ENCODE measurements at regions not wholly inside any gene's neighbourhood (a gene's known extent, or its start where the extent isn't known, plus 50 kb on each side); places are given as distances from the start of the nearest gene placed in this dataset.

DNA sequence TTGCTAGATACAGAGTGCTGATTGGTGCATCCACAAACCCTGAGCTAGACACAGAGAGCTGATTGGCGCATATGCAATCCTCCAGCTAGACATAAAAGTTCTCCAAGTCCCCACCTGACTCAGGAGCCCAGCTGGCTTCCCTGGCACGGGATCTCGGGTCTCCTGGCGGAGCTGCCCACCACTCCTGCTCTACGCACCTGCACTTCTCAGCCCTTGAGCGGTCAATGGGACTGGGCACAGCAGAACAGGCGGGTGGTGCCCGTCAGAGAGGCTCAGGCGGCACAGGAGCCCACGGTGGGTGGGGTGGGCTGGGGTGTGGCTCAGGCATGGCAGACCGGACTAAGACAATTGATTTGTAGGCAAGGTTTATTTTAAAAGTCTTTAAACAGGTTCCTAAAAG, 1365.5 kb downstream of the FAM181B start:
- Histone ChIP-seq H3K4me1 (ENCODE audit: control insufficient read depth in 1 of 2, insufficient read depth in 2 of 2, low read length in 2 of 2) (no peaks in the 10 kb centered on the region), H3K27me3 (ENCODE audit: insufficient read depth, low read length) (no peaks in the 10 kb centered on the region), H3K18ac (ENCODE audit: low read length) (no peak overlapping the region), H2BK120ac (ENCODE audit: insufficient read depth, low read length, poor library complexity) (no peak overlapping the region), H3K23ac (ENCODE audit: low read length) (no peak overlapping the region), H3K9ac (ENCODE audit: low read length) (no peak overlapping the region), H4K12ac (ENCODE audit: low read depth, low read length) (no peak overlapping the region), H3K4me2 (ENCODE audit: low read length) (no peak overlapping the region), H4K91ac (ENCODE audit: low read depth, low read length) (no peak overlapping the region), H3K4ac (ENCODE audit: low read depth, low read length) (no peak overlapping the region), H3K4me3 (ENCODE audit: low read depth, low read length) (no peak overlapping the region), H2BK5ac (ENCODE audit: low read depth, low read length, poor library complexity) (no peak overlapping the region), H3K14ac (ENCODE audit: low read length) (no peak overlapping the region), H3K79me2 (ENCODE audit: control insufficient read depth, insufficient read depth, low read length, poor library complexity) (no peaks in the 10 kb centered on the region), H2AK5ac (ENCODE audit: low read length) (no peak overlapping the region), H3K79me1 (ENCODE audit: low read length) (no peaks in the 10 kb centered on the region), H3K9me3 (ENCODE audit: insufficient read depth, low read depth, low read length) (peaks cover 2% of the 10 kb centered on the region), H3K36me3 (ENCODE audit: control insufficient read depth in 1 of 2, insufficient read depth in 2 of 2, low read length in 2 of 2) (no peaks in the 10 kb centered on the region), H2BK12ac (ENCODE audit: low read length) (no peak overlapping the region), H2AFZ (ENCODE audit: insufficient read depth, low read length, poor library complexity) (no peak overlapping the region), H3K27ac (ENCODE audit: low read depth, low read length) (no peak overlapping the region), H4K8ac (ENCODE audit: low read depth, low read length) (no peak overlapping the region)
- DNase-seq = no peak
- WGBS (ENCODE audit: extremely low coverage, insufficient coverage, insufficient read length) = no CpG with 5 or more reads among the region's 11 CpGs

DNA sequence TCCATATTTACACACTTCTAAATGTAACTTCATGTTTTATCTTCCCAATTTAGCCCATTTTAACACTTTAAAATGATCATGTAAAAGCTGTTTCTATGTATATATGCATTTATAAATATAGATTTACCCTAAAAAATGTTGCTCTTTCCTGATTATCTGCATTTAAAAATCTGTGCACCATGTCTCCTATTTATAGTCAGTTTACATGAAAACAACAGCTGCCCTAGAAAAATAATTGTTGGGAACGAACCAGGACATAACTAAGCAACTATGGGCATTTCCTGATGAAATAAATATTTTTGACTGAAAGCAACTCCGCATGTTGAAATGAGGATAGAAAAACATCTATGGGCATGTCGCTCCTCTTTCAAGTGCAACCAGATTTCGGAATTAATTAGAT, 1368.2 kb downstream of the FAM181B start:
- H3K27me3 ChIP-seq (ENCODE audit: insufficient read depth, low read length) = no peaks in the 10 kb centered on the region
- H3K27ac ChIP-seq (ENCODE audit: low read depth, low read length) = no peak overlapping the region
- no peak overlapping the region for H2AK5ac ChIP-seq (ENCODE audit: low read length)
- H3K9me3 ChIP-seq (ENCODE audit: insufficient read depth, low read depth, low read length) = peaks cover 2% of the 10 kb centered on the region
- no peak overlapping the region for H2BK120ac ChIP-seq (ENCODE audit: insufficient read depth, low read length, poor library complexity)
- no peak overlapping the region for H4K12ac ChIP-seq (ENCODE audit: low read depth, low read length)
- H4K8ac ChIP-seq (ENCODE audit: low read depth, low read length) = no peak overlapping the region
- H2AFZ ChIP-seq (ENCODE audit: insufficient read depth, low read length, poor library complexity) = no peak overlapping the region
- no peak overlapping the region for H3K4me2 ChIP-seq (ENCODE audit: low read length)
- H3K4me1 ChIP-seq (ENCODE audit: control insufficient read depth in 1 of 2, insufficient read depth in 2 of 2, low read length in 2 of 2) = no peaks in the 10 kb centered on the region
- H2BK5ac ChIP-seq (ENCODE audit: low read depth, low read length, poor library complexity) = no peak overlapping the region
- H3K4ac ChIP-seq (ENCODE audit: low read depth, low read length) = no peak overlapping the region
- H3K4me3 ChIP-seq (ENCODE audit: low read depth, low read length) = no peak overlapping the region
- no peak overlapping the region for H3K14ac ChIP-seq (ENCODE audit: low read length)
- H3K9ac ChIP-seq (ENCODE audit: low read length) = no peak overlapping the region
- no peak overlapping the region for H2BK12ac ChIP-seq (ENCODE audit: low read length)
- H3K79me2 ChIP-seq (ENCODE audit: control insufficient read depth, insufficient read depth, low read length, poor library complexity) = no peaks in the 10 kb centered on the region
- no peak for DNase-seq
- no CpG with 5 or more reads among the region's 4 CpGs for WGBS (ENCODE audit: extremely low coverage, insufficient coverage, insufficient read length)
- no peaks in the 10 kb centered on the region for H3K36me3 ChIP-seq (ENCODE audit: control insufficient read depth in 1 of 2, insufficient read depth in 2 of 2, low read length in 2 of 2)
- no peak overlapping the region for H3K23ac ChIP-seq (ENCODE audit: low read length)
- no peak overlapping the region for H4K91ac ChIP-seq (ENCODE audit: low read depth, low read length)
- H3K18ac ChIP-seq (ENCODE audit: low read length) = no peak overlapping the region
- no peaks in the 10 kb centered on the region for H3K79me1 ChIP-seq (ENCODE audit: low read length)

DNA sequence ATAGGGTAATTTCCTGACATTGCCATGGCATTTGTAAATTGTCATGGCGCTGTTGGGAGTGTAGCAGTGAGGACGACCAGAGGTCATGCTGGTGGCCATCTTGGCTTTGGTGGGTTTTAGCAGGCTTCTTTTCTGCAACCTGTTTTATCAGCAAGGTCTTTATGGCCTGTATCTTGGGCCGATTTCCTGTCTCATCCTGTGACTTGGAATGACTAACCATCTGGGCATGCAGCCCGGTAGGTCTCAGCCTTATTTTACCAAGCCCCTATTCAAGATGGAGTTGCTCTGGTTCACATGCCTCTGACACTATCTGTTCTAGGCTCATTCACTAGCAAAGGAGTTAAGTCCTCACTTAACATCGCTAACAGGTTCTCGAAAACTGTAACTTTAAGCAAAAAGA, 1374.2 kb downstream of the FAM181B start:
- Histone ChIP-seq H3K79me2 (ENCODE audit: control insufficient read depth, insufficient read depth, low read length, poor library complexity) (no peaks in the 10 kb centered on the region), H2AK5ac (ENCODE audit: low read length) (no peak overlapping the region), H4K8ac (ENCODE audit: low read depth, low read length) (no peak overlapping the region), H3K14ac (ENCODE audit: low read length) (no peak overlapping the region), H2BK120ac (ENCODE audit: insufficient read depth, low read length, poor library complexity) (no peak overlapping the region), H2BK5ac (ENCODE audit: low read depth, low read length, poor library complexity) (no peak overlapping the region), H3K36me3 (ENCODE audit: control insufficient read depth in 1 of 2, insufficient read depth in 2 of 2, low read length in 2 of 2) (no peaks in the 10 kb centered on the region), H2AFZ (ENCODE audit: insufficient read depth, low read length, poor library complexity) (no peak overlapping the region), H3K4me1 (ENCODE audit: control insufficient read depth in 1 of 2, insufficient read depth in 2 of 2, low read length in 2 of 2) (no peaks in the 10 kb centered on the region), H3K27ac (ENCODE audit: low read depth, low read length) (no peak overlapping the region), H3K18ac (ENCODE audit: low read length) (no peak overlapping the region), H2BK12ac (ENCODE audit: low read length) (no peak overlapping the region), H3K4ac (ENCODE audit: low read depth, low read length) (no peak overlapping the region), H4K12ac (ENCODE audit: low read depth, low read length) (no peak overlapping the region), H3K9ac (ENCODE audit: low read length) (no peak overlapping the region), H3K4me2 (ENCODE audit: low read length) (no peak overlapping the region), H3K9me3 (ENCODE audit: insufficient read depth, low read depth, low read length) (no peaks in the 10 kb centered on the region), H3K27me3 (ENCODE audit: insufficient read depth, low read length) (no peaks in the 10 kb centered on the region), H4K91ac (ENCODE audit: low read depth, low read length) (no peak overlapping the region), H3K4me3 (ENCODE audit: low read depth, low read length) (no peak overlapping the region), H3K23ac (ENCODE audit: low read length) (no peak overlapping the region), H3K79me1 (ENCODE audit: low read length) (no peaks in the 10 kb centered on the region)
- no CpG with 5 or more reads among the region's 6 CpGs for WGBS (ENCODE audit: extremely low coverage, insufficient coverage, insufficient read length)
- peak in 1 of 2 donors; percentile 2 for DNase-seq

DNA sequence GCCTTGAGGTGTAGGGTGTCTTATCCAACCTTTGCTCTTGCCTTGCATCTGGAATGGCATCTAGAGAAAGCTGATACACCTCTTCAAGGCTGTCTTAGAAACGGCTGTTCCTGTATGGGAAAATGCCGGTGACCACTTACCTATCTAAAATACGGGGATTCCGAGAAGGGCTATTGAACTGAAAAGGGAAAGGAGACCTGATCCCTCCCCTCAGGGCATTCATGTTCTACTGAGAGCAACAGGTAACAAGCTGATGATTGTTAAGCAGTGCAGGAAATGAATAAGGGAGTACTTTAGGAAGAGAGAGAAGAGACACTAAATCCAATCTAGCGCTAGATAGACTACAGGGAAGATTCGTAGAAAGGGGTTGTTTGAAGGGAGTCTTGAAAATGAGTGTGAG, 1388.1 kb downstream of the FAM181B start:
- H2BK5ac ChIP-seq (ENCODE audit: low read depth, low read length, poor library complexity) = no peak overlapping the region
- no peaks in the 10 kb centered on the region for H3K79me2 ChIP-seq (ENCODE audit: control insufficient read depth, insufficient read depth, low read length, poor library complexity)
- H2AFZ ChIP-seq (ENCODE audit: insufficient read depth, low read length, poor library complexity) = no peak overlapping the region
- H3K14ac ChIP-seq (ENCODE audit: low read length) = no peak overlapping the region
- no peak overlapping the region for H3K18ac ChIP-seq (ENCODE audit: low read length)
- H3K4ac ChIP-seq (ENCODE audit: low read depth, low read length) = no peak overlapping the region
- H4K12ac ChIP-seq (ENCODE audit: low read depth, low read length) = no peak overlapping the region
- no peaks in the 10 kb centered on the region for H3K4me1 ChIP-seq (ENCODE audit: control insufficient read depth in 1 of 2, insufficient read depth in 2 of 2, low read length in 2 of 2)
- no peak overlapping the region for H2AK5ac ChIP-seq (ENCODE audit: low read length)
- H3K36me3 ChIP-seq (ENCODE audit: control insufficient read depth in 1 of 2, insufficient read depth in 2 of 2, low read length in 2 of 2) = no peaks in the 10 kb centered on the region
- no peak overlapping the region for H2BK12ac ChIP-seq (ENCODE audit: low read length)
- DNase-seq = no peak
- H3K27me3 ChIP-seq (ENCODE audit: insufficient read depth, low read length) = no peaks in the 10 kb centered on the region
- H4K8ac ChIP-seq (ENCODE audit: low read depth, low read length) = no peak overlapping the region
- no peak overlapping the region for H3K27ac ChIP-seq (ENCODE audit: low read depth, low read length)
- no peak overlapping the region for H3K4me2 ChIP-seq (ENCODE audit: low read length)
- H4K91ac ChIP-seq (ENCODE audit: low read depth, low read length) = no peak overlapping the region
- H3K9ac ChIP-seq (ENCODE audit: low read length) = no peak overlapping the region
- 100% methylated on average over 1 of the region's 6 CpGs for WGBS (ENCODE audit: extremely low coverage, insufficient coverage, insufficient read length)
- H3K4me3 ChIP-seq (ENCODE audit: low read depth, low read length) = no peak overlapping the region
- H3K23ac ChIP-seq (ENCODE audit: low read length) = no peak overlapping the region
- H3K9me3 ChIP-seq (ENCODE audit: insufficient read depth, low read depth, low read length) = no peaks in the 10 kb centered on the region
- no peak overlapping the region for H2BK120ac ChIP-seq (ENCODE audit: insufficient read depth, low read length, poor library complexity)
- H3K79me1 ChIP-seq (ENCODE audit: low read length) = no peaks in the 10 kb centered on the region

DNA sequence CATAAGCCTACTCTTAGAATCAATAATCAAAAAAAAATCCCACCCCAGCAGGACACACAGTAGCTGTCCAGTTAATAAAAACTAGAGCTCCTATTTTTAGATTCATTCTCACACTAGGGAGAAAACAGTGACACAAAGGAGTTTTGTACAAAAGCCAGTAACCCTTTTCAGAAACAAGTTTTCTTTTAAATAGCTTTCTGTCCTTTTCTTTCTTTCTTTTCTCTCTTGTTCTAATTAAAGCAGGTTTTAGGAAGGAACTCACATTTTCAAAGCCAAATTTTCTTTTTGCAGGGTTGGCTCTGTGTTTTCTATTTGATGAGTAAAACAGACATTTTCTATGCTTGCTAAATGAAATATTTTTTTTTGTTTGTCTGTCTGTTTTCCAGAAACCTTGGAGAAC, 1390.7 kb downstream of the FAM181B start:
- H3K9me3 ChIP-seq (ENCODE audit: insufficient read depth, low read depth, low read length) = no peaks in the 10 kb centered on the region
- H4K8ac ChIP-seq (ENCODE audit: low read depth, low read length) = no peak overlapping the region
- H3K9ac ChIP-seq (ENCODE audit: low read length) = no peak overlapping the region
- no peak overlapping the region for H4K91ac ChIP-seq (ENCODE audit: low read depth, low read length)
- no peak overlapping the region for H2AFZ ChIP-seq (ENCODE audit: insufficient read depth, low read length, poor library complexity)
- no peak overlapping the region for H3K18ac ChIP-seq (ENCODE audit: low read length)
- no peak overlapping the region for H3K4me2 ChIP-seq (ENCODE audit: low read length)
- H3K79me2 ChIP-seq (ENCODE audit: control insufficient read depth, insufficient read depth, low read length, poor library complexity) = no peaks in the 10 kb centered on the region
- no peak overlapping the region for H2BK12ac ChIP-seq (ENCODE audit: low read length)
- no peak overlapping the region for H3K23ac ChIP-seq (ENCODE audit: low read length)
- H3K27ac ChIP-seq (ENCODE audit: low read depth, low read length) = no peak overlapping the region
- no peak overlapping the region for H2BK120ac ChIP-seq (ENCODE audit: insufficient read depth, low read length, poor library complexity)
- H3K79me1 ChIP-seq (ENCODE audit: low read length) = no peaks in the 10 kb centered on the region
- DNase-seq = no peak
- no peaks in the 10 kb centered on the region for H3K36me3 ChIP-seq (ENCODE audit: control insufficient read depth in 1 of 2, insufficient read depth in 2 of 2, low read length in 2 of 2)
- no peaks in the 10 kb centered on the region for H3K4me1 ChIP-seq (ENCODE audit: control insufficient read depth in 1 of 2, insufficient read depth in 2 of 2, low read length in 2 of 2)
- H4K12ac ChIP-seq (ENCODE audit: low read depth, low read length) = no peak overlapping the region
- no peak overlapping the region for H2BK5ac ChIP-seq (ENCODE audit: low read depth, low read length, poor library complexity)
- no peak overlapping the region for H3K4ac ChIP-seq (ENCODE audit: low read depth, low read length)
- H3K27me3 ChIP-seq (ENCODE audit: insufficient read depth, low read length) = no peaks in the 10 kb centered on the region
- no peak overlapping the region for H3K4me3 ChIP-seq (ENCODE audit: low read depth, low read length)
- H2AK5ac ChIP-seq (ENCODE audit: low read length) = no peak overlapping the region
- H3K14ac ChIP-seq (ENCODE audit: low read length) = no peak overlapping the region

Measured in trophoblast cell (in vitro differentiated cells and primary cell).